ENCODE measurements at regions not wholly inside any gene's neighbourhood (a gene's known extent, or its start where the extent isn't known, plus 50 kb on each side); places are given as distances from the start of the nearest gene placed in this dataset.

GRCh38 chr1:163561580-163562295 lies 240.0 kb downstream of the NUF2 start:
- H2BK5ac ChIP-seq (ENCODE audit: low read depth, low read length, poor library complexity, severe bottlenecking), result no peak overlapping the region
- H3K4me2 ChIP-seq (ENCODE audit: low read depth, low read length), result no peak overlapping the region
- no peaks in the 10 kb centered on the region for H3K27me3 ChIP-seq (ENCODE audit: control insufficient read depth, insufficient read depth, low read length)
- WGBS, 2 experiments (ENCODE audit: extremely low coverage in 2 of 2, insufficient read length in 1 of 2), result no CpG with 5 or more reads among the region's 3 CpGs
- ATAC-seq (ENCODE audit: low read depth) (peak; percentile 35; the same call in 1 of the 2 replicates), DNase-seq (no peak)
- H3K9me3 ChIP-seq (ENCODE audit: control insufficient read depth, insufficient read depth, low read length), result no peaks in the 10 kb centered on the region
- no peak overlapping the region for H4K8ac ChIP-seq (ENCODE audit: low read depth in 2 of 2, low read length in 2 of 2)
- H4K91ac ChIP-seq (ENCODE audit: insufficient read depth, low read depth, low read length), result no peak overlapping the region
- no peak overlapping the region for H2AK9ac ChIP-seq (replicated peaks; ENCODE audit: low read depth, low read length, poor library complexity)
- H2BK15ac ChIP-seq (ENCODE audit: low read depth, low read length), result no peak overlapping the region
- no peak overlapping the region for H3K27ac ChIP-seq (ENCODE audit: insufficient read depth, low read length)
- no peak overlapping the region for H2AK5ac ChIP-seq (ENCODE audit: low read depth, low read length)
- intact Hi-C loops (cut with micrococcal nuclease), result no loop called here
- no peak overlapping the region for H2BK20ac ChIP-seq (ENCODE audit: low read depth, low read length)
- H4K20me1 ChIP-seq (ENCODE audit: insufficient read depth, low read length), result no peaks in the 10 kb centered on the region
- no peaks in the 10 kb centered on the region for H3K36me3 ChIP-seq (ENCODE audit: control insufficient read depth, insufficient read depth, low read length)
- H3K79me1 ChIP-seq (ENCODE audit: low read depth in 1 of 2, low read length in 2 of 2), result no peaks in the 10 kb centered on the region
- no peak overlapping the region for H3K56ac ChIP-seq (ENCODE audit: extremely low read depth, insufficient read depth, low read length)
- no peaks in the 10 kb centered on the region for H3K9me1 ChIP-seq (ENCODE audit: insufficient read depth, low read length)
- no peak overlapping the region for H3K4ac ChIP-seq (ENCODE audit: low read depth, low read length)
- H2BK120ac ChIP-seq (ENCODE audit: low read depth, low read length), result no peak overlapping the region
- no peak overlapping the region for H3K14ac ChIP-seq (replicated peaks; ENCODE audit: low read depth, low read length)
- CTCF ChIA-PET, result no interaction called here
- H2AFZ ChIP-seq (replicated peaks; ENCODE audit: low read length, poor library complexity), result no peak overlapping the region
- POLR2A ChIA-PET (ENCODE audit: unreplicated experiment), result no interaction called here
- H4K5ac ChIP-seq (ENCODE audit: low read depth, low read length), result no peak overlapping the region
- dilution Hi-C loops (cut with HindIII; ENCODE audit: low sequenced_read_pairs, unreplicated experiment), result no loop called here
- no peak overlapping the region for H3K18ac ChIP-seq (ENCODE audit: low read depth, low read length)
- no peak for TF ChIP-seq MXI1 (IDR thresholded peaks at IDR 0.05; ENCODE audit: borderline replicate concordance, low read depth, low read length)
- no peak for TF ChIP-seq SMC3 (IDR thresholded peaks at IDR 0.05; ENCODE audit: low read depth, low read length)
- TF ChIP-seq CTCF (conservative IDR thresholded peaks at IDR 0.05; ENCODE audit: low read depth, low read length), result peak; percentile 16; the same call in 1 of the 2 replicates
- TF ChIP-seq MAFK (IDR thresholded peaks at IDR 0.05; ENCODE audit: low read depth, low read length), result no peak
- no peak for TF ChIP-seq CHD1 (IDR thresholded peaks at IDR 0.05; ENCODE audit: low read depth, low read length)
- TF ChIP-seq FOS (IDR thresholded peaks at IDR 0.05; ENCODE audit: low read depth, low read length), result no peak
- TF ChIP-seq RAD21 (IDR thresholded peaks at IDR 0.05; ENCODE audit: low read length), result peak; percentile 8; the same call in 1 of the 2 replicates
- no peak for TF ChIP-seq POLR2A (IDR thresholded peaks at IDR 0.05; ENCODE audit: low read depth, low read length)
- TF ChIP-seq USF2 (IDR thresholded peaks at IDR 0.05; ENCODE audit: low read depth, low read length), result no peak
- no peak for TF ChIP-seq MAZ (IDR thresholded peaks at IDR 0.05; ENCODE audit: borderline replicate concordance, low read depth, low read length)
- no peak for TF ChIP-seq RFX5 (IDR thresholded peaks at IDR 0.05; ENCODE audit: low read depth, low read length)
- no peak for TF ChIP-seq BHLHE40 (IDR thresholded peaks at IDR 0.05; ENCODE audit: low read depth, low read length)
- no peaks in the 10 kb centered on the region for H3K4me1 ChIP-seq (ENCODE audit: control insufficient read depth, insufficient read depth, low read length)
- H3K23ac ChIP-seq (ENCODE audit: low read depth, low read length), result no peak overlapping the region
- in situ Hi-C loops (cut with MboI; ENCODE audit: low sequenced_read_pairs), result no loop called here
- no peak overlapping the region for H3K9ac ChIP-seq (ENCODE audit: low read depth, low read length)
- BruUV-seq (replicated peaks), result no TSS peak
- no peak overlapping the region for H3K4me3 ChIP-seq (ENCODE audit: insufficient read depth, low read depth, low read length)

Measured in IMR-90 (cell line).